Liver (tissue), 8 donors: ENCODE measurements at regions not wholly inside any gene's neighbourhood (a gene's known extent, or its start where the extent isn't known, plus 50 kb on each side); places are given as distances from the start of the nearest gene placed in this dataset.

ENCODE experiments used
- DNase-seq: peaks from one replicate; pipeline ENCODE4 v3.0.0-alpha.2; 2017; ENCODE audit warnings: low spot score
- H3K27ac ChIP-seq, 2 donors: one replicate each; pipeline ENCODE4 v1.7.0; 2013; ENCODE audit warnings: inconsistent platforms in 2 of 2, low read length in 2 of 2, control low read depth in 1 of 2, low read depth in 1 of 2, mild to moderate bottlenecking in 1 of 2
- H3K27me3 ChIP-seq, 4 donors: one replicate each; pipeline versions ENCODE4 v1.6.1 to v1.7.0; 2013; ENCODE audit warnings: low read length in 3 of 4, inconsistent platforms in 1 of 4, mild to moderate bottlenecking in 1 of 4, moderate library complexity in 1 of 4; ENCODE audit not compliant: control insufficient read depth in 4 of 4, insufficient read depth in 4 of 4
- H3K36me3 ChIP-seq, 4 donors: one replicate each; pipeline versions ENCODE4 v1.6.1 to v1.7.0; 2013; ENCODE audit warnings: low read length in 3 of 4, mild to moderate bottlenecking in 3 of 4, low read depth in 1 of 4, moderate library complexity in 1 of 4; ENCODE audit not compliant: control insufficient read depth in 4 of 4, insufficient read depth in 3 of 4
- H3K4me1 ChIP-seq, 4 donors: one replicate each; pipeline versions ENCODE4 v1.6.1 to v1.7.0; 2013; ENCODE audit warnings: low read length in 3 of 4, mild to moderate bottlenecking in 3 of 4, moderate library complexity in 1 of 4; ENCODE audit not compliant: control insufficient read depth in 4 of 4, insufficient read depth in 4 of 4
- H3K4me3 ChIP-seq, 3 donors: one replicate each; pipeline versions ENCODE4 v1.6.1 to v1.7.0; 2013; ENCODE audit warnings: low read length in 3 of 3, control low read depth in 1 of 3, low read depth in 1 of 3, mild to moderate bottlenecking in 1 of 3
- H3K9ac ChIP-seq, 2 donors: one replicate each; pipeline ENCODE4 v1.7.0; 2013; ENCODE audit warnings: low read length in 2 of 2, mild to moderate bottlenecking in 2 of 2, moderate library complexity in 2 of 2, control low read depth in 1 of 2, low read depth in 1 of 2
- H3K9me3 ChIP-seq, 4 donors: one replicate each; pipeline versions ENCODE4 v1.6.1 to v1.7.0; 2013; ENCODE audit warnings: low read length in 3 of 4; ENCODE audit not compliant: control insufficient read depth in 4 of 4
- EGR1 ChIP-seq, 2 donors: IDR thresholded peaks; 2 replicates each; pipeline ENCODE4 v1.6.1; 2016 to 2018; ENCODE audit warnings: antibody characterized with exemption in 2 of 2, low read depth in 2 of 2
- FOXA1 ChIP-seq: IDR thresholded peaks from 2 replicates; pipeline ENCODE4 v1.6.1; 2016; ENCODE audit warnings: antibody characterized with exemption
- FOXA2 ChIP-seq: IDR thresholded peaks from 2 replicates; pipeline ENCODE4 v1.6.1; 2016; ENCODE audit warnings: antibody characterized with exemption
- GABPA ChIP-seq, 2 donors: IDR thresholded peaks in 1 of 2; conservative IDR thresholded peaks in 1 of 2; 2 replicates each; pipeline ENCODE4 v1.6.1; 2016; ENCODE audit warnings: antibody characterized with exemption in 2 of 2, mild to moderate bottlenecking in 1 of 2, moderate library complexity in 1 of 2
- HNF4A ChIP-seq, 2 donors: conservative IDR thresholded peaks; 2 replicates each; pipeline ENCODE4 v1.6.1; 2016; ENCODE audit warnings: antibody characterized with exemption in 2 of 2, mild to moderate bottlenecking in 2 of 2
- HNF4G ChIP-seq: IDR thresholded peaks from 2 replicates; pipeline ENCODE4 v1.6.1; 2016; ENCODE audit warnings: antibody characterized with exemption
- NR2F2 ChIP-seq: IDR thresholded peaks from 2 replicates; pipeline ENCODE4 v1.6.1; 2016; ENCODE audit warnings: antibody characterized with exemption
- RAD21 ChIP-seq, 2 donors: IDR thresholded peaks; 2 replicates each; pipeline ENCODE4 v1.6.1; 2016; ENCODE audit warnings: antibody characterized with exemption in 2 of 2, mild to moderate bottlenecking in 2 of 2
- RXRA ChIP-seq, 2 donors: IDR thresholded peaks; 2 replicates each; pipeline ENCODE4 v1.6.1; 2017 to 2018; ENCODE audit warnings: antibody characterized with exemption in 2 of 2, mild to moderate bottlenecking in 1 of 2
- SP1 ChIP-seq: IDR thresholded peaks from 2 replicates; pipeline ENCODE4 v1.6.1; 2018; ENCODE audit warnings: antibody characterized with exemption, mild to moderate bottlenecking
- TAF1 ChIP-seq: conservative IDR thresholded peaks from 2 replicates; pipeline ENCODE4 v1.6.1; 2016; ENCODE audit warnings: antibody characterized with exemption, mild to moderate bottlenecking
- YY1 ChIP-seq: IDR thresholded peaks from 2 replicates; pipeline ENCODE4 v1.6.1; 2016; ENCODE audit warnings: antibody characterized with exemption, mild to moderate bottlenecking
- WGBS: extraction: QIAGEN DNeasy Blood & Tissue Kit; methylation state at CpG from one replicate; pipeline ENCODE4 v1.1.7; 2013; 5-methylcytosine and 5-hydroxymethylcytosine counted together
- TF ChIP-seq, protein P1 (sequence below): IDR thresholded peaks from 2 replicates; pipeline ENCODE4 v1.6.1; 2016; ENCODE audit warnings: antibody characterized with exemption, mild to moderate bottlenecking
- TF ChIP-seq, protein P2 (sequence below): IDR thresholded peaks from 2 replicates; pipeline ENCODE4 v1.6.1; 2016; ENCODE audit warnings: antibody characterized with exemption
- TF ChIP-seq, protein P3 (sequence below): IDR thresholded peaks from 2 replicates; pipeline ENCODE4 v1.6.1; 2016; ENCODE audit warnings: antibody characterized with exemption
- TF ChIP-seq, protein P4 (sequence below): fragments of 150-350 bp; IDR thresholded peaks from 2 replicates; pipeline ENCODE4 v1.5.1; 2017; ENCODE audit warnings: improper control_type of control experiment, low read depth, low read length; ENCODE audit not compliant: missing input control
- donor health status: healthy.
- donor health status: healthy.
- donor health status: healthy.
- donor health status: healthy.
- donor health status: healthy.

DNA sequence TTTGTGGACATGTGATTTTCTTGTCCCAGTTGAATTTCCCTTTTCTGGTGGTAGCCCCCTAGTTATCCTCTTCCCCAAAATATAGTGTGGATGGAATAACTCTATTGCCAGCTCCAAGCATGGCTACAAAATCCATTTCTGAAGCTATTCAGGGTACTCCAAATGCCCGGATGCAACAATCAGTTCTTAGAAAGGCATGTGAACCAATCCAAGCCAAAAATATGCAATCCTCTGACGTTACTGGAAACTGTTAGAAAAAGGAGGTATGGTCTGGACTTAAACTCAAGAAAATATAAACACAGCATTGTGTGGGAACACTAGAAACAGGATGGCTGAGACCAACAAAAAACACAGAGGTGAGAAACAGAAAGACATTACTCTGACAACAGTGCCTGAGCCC, 347.0 kb downstream of the GPAM start:
- Histone ChIP-seq H3K4me3 (no peak overlapping the region), H3K4me1 (no peaks in the 10 kb centered on the region), H3K36me3 (no peaks in the 10 kb centered on the region), H3K9me3 (no peaks in the 10 kb centered on the region), H3K9ac (no peak overlapping the region), H3K27me3 (no peaks in the 10 kb centered on the region), H3K27ac (no peak overlapping the region)
- TF ChIP-seq, protein P1, sequence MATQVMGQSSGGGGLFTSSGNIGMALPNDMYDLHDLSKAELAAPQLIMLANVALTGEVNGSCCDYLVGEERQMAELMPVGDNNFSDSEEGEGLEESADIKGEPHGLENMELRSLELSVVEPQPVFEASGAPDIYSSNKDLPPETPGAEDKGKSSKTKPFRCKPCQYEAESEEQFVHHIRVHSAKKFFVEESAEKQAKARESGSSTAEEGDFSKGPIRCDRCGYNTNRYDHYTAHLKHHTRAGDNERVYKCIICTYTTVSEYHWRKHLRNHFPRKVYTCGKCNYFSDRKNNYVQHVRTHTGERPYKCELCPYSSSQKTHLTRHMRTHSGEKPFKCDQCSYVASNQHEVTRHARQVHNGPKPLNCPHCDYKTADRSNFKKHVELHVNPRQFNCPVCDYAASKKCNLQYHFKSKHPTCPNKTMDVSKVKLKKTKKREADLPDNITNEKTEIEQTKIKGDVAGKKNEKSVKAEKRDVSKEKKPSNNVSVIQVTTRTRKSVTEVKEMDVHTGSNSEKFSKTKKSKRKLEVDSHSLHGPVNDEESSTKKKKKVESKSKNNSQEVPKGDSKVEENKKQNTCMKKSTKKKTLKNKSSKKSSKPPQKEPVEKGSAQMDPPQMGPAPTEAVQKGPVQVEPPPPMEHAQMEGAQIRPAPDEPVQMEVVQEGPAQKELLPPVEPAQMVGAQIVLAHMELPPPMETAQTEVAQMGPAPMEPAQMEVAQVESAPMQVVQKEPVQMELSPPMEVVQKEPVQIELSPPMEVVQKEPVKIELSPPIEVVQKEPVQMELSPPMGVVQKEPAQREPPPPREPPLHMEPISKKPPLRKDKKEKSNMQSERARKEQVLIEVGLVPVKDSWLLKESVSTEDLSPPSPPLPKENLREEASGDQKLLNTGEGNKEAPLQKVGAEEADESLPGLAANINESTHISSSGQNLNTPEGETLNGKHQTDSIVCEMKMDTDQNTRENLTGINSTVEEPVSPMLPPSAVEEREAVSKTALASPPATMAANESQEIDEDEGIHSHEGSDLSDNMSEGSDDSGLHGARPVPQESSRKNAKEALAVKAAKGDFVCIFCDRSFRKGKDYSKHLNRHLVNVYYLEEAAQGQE: no peak
- TF ChIP-seq HNF4A (conservative IDR thresholded peaks at IDR 0.05): no peak
- TF ChIP-seq, protein P2, sequence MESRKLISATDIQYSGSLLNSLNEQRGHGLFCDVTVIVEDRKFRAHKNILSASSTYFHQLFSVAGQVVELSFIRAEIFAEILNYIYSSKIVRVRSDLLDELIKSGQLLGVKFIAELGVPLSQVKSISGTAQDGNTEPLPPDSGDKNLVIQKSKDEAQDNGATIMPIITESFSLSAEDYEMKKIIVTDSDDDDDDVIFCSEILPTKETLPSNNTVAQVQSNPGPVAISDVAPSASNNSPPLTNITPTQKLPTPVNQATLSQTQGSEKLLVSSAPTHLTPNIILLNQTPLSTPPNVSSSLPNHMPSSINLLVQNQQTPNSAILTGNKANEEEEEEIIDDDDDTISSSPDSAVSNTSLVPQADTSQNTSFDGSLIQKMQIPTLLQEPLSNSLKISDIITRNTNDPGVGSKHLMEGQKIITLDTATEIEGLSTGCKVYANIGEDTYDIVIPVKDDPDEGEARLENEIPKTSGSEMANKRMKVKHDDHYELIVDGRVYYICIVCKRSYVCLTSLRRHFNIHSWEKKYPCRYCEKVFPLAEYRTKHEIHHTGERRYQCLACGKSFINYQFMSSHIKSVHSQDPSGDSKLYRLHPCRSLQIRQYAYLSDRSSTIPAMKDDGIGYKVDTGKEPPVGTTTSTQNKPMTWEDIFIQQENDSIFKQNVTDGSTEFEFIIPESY: no peak
- TF ChIP-seq RAD21 (IDR thresholded peaks at IDR 0.05): no peak
- TF ChIP-seq EGR1 (IDR thresholded peaks at IDR 0.05; ENCODE audit: low read depth in 2 of 2): no peak
- TF ChIP-seq TAF1: no peak
- no peak for TF ChIP-seq FOXA2
- TF ChIP-seq HNF4G: no peak
- DNase-seq: no peak
- WGBS: 61% methylated on average over 2 of the region's 2 CpGs

DNA sequence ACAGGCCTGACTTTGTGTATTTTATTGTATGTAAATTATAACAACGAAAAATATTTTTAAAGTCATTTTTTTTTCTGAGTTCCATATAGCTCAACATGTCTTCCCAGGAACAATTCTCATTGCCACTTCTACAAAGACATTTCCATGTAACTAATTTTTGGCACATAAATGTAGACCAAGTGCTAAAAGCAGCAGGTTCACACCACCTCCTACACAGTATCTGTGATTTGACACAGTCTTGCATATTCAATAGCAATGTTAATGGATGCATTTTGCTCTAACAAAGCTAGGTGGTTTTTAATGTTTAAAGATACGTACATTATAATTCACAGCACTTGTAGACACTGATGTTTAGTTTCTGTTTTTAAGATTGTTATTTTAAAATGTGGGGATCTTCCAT, 346.5 kb downstream of the GPAM start:
- Histone ChIP-seq H3K27ac (no peak overlapping the region), H3K27me3 (no peaks in the 10 kb centered on the region), H3K4me1 (no peaks in the 10 kb centered on the region), H3K36me3 (no peaks in the 10 kb centered on the region), H3K9ac (no peak overlapping the region), H3K4me3 (no peak overlapping the region), H3K9me3 (no peaks in the 10 kb centered on the region)
- TF ChIP-seq EGR1 (IDR thresholded peaks at IDR 0.05; ENCODE audit: low read depth in 2 of 2) (no peak), YY1 (no peak), FOXA2 (no peak), NR2F2 (no peak), RXRA (IDR thresholded peaks at IDR 0.05) (no peak), GABPA (IDR thresholded peaks at IDR 0.05 in 1 of 2, conservative IDR thresholded peaks at IDR 0.05 in 1 of 2) (no peak), FOXA1 (no peak), HNF4A (conservative IDR thresholded peaks at IDR 0.05) (no peak), TAF1 (no peak), HNF4G (no peak), SP1 (no peak)
- TF ChIP-seq, protein P3, sequence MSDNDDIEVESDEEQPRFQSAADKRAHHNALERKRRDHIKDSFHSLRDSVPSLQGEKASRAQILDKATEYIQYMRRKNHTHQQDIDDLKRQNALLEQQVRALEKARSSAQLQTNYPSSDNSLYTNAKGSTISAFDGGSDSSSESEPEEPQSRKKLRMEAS: no peak
- TF ChIP-seq, protein P2: no peak
- TF ChIP-seq, protein P4, sequence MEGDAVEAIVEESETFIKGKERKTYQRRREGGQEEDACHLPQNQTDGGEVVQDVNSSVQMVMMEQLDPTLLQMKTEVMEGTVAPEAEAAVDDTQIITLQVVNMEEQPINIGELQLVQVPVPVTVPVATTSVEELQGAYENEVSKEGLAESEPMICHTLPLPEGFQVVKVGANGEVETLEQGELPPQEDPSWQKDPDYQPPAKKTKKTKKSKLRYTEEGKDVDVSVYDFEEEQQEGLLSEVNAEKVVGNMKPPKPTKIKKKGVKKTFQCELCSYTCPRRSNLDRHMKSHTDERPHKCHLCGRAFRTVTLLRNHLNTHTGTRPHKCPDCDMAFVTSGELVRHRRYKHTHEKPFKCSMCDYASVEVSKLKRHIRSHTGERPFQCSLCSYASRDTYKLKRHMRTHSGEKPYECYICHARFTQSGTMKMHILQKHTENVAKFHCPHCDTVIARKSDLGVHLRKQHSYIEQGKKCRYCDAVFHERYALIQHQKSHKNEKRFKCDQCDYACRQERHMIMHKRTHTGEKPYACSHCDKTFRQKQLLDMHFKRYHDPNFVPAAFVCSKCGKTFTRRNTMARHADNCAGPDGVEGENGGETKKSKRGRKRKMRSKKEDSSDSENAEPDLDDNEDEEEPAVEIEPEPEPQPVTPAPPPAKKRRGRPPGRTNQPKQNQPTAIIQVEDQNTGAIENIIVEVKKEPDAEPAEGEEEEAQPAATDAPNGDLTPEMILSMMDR: no peak
- DNase-seq: no peak
- WGBS: 71% methylated on average over 2 of the region's 2 CpGs
